HT1080 (cell line): ENCODE measurements at regions not wholly inside any gene's neighbourhood (a gene's known extent, or its start where the extent isn't known, plus 50 kb on each side); places are given as distances from the start of the nearest gene placed in this dataset.

ENCODE experiments used
- DNase-seq: peaks from one replicate; pipeline ENCODE4 v3.0.0-alpha.2; 2015; ENCODE audit warnings: low read depth

DNA sequence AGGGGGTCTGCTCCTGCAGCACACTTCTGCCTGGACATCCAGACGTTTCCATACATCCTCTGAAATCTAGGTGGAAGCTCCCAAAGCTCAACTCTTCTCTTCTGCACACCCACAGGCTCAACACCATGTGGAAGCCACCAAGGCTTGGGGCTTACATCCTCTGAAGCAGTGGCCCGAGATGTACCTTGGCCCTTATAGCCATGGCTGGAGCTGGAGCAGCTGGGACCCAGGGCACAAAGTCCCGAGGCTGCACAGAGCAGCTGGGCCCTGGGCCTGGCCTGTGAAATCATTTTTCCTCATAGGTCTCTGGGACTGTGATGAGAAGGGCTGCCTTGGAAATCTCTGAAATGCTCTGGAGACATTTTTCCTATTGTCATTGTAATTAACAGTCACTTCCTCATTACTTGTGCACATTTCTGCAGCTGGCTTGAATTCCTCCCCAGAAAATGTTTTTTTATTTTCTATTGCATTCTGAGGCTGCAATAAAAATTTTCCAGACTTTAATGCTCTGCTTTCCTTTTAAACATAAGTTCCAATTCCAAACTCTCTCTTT, 645.6 kb downstream of the RWDD3 start:
- DNase-seq, result no peak

GRCh38 chr1:95888941-95889390, 655.0 kb downstream of the RWDD3 start:
- DNase-seq, result no peak

DNA sequence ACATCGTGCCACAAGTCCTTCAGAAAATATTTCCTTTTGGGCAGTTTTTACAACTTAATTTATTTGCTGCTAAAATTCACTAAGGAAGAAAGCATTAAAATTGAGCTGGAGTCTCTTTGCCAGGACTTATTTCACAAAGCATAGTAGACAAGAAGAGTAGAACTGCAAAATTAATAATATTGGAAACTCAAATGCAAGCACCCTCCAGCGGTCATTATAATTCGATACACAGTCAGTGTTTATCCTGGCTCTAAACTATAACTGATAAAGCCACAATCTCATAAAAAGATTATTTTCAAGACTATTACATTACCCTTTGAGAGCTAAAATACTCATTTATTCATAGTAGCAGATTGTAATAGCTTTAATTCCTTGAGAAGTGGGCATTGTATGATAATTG, 655.4 kb downstream of the RWDD3 start:
- no peak for DNase-seq

GRCh38 chr1:95893921-95894320, 659.9 kb downstream of the RWDD3 start:
- DNase-seq, result no peak

DNA sequence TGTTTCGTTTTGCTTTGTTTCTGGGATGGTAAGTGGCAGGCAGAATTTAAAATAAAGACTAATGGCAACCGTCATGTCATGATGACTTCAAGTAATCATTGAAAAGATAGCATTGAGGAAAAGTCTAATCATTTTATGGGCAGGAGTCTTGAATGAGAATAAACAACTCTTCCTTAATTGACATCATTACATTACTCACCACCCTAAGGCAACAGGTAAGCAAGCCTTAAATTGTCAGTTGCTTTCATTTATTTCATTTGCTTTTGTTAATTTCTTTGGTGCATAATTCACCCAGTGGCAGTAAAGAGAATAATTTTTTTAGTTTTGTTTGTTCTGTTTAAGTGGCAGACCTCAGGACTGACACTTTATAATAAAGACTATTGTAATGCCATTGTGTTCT, 669.0 kb downstream of the RWDD3 start:
- DNase-seq, result no peak

GRCh38 chr1:95905818-95906395, 671.9 kb downstream of the RWDD3 start:
- no peak for DNase-seq

- DNase-seq, result peak; percentile 7
Observed at GRCh38 chr1:95911739-95912138, 677.7 kb downstream of the RWDD3 start.

- DNase-seq, result peak; percentile 4
Observed at GRCh38 chr1:95916616-95917015, 682.6 kb downstream of the RWDD3 start.

DNA sequence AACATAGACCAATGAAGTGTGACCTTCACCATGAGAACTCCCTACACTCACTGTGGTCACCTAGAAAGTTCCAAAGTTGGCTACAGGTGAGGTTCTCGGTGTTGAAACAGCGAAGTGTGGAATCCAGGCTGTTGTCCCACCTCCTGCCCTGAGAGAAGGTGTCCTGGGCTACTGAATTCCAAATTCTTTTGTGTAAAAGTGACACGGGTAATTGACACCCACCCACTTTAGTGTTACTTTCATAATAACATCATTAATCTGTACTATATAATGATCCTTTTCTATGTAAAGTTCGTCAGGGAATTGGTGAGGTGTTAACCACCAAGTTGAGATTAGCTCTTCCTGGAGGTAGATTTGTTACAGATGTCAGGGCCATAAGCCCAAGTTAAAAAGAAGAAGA, 690.7 kb downstream of the RWDD3 start:
- no peak for DNase-seq

- DNase-seq, result no peak
Observed at GRCh38 chr1:95926331-95926730, 692.3 kb downstream of the RWDD3 start.

DNA sequence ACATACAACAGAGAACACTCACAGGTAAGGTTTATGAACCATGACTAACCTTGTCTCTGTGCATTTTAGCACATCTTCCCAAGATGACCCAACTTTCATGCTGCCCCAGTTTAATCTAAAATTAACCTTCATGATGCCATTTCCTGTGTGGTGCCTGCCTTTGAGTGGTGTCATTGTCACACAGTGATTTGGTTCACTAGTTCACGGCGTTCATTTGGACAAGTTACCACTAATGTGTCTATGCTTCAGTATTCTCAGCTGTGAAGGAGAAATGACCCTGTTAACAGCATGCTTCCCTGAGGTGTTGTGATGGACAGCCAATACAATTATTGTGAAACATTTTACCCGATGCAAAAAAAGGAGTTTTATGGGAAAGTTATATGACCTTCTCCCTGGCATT, 693.1 kb downstream of the RWDD3 start:
- no peak for DNase-seq

GRCh38 chr1:95935719-95936118, 701.7 kb downstream of the RWDD3 start:
- no peak for DNase-seq

DNA sequence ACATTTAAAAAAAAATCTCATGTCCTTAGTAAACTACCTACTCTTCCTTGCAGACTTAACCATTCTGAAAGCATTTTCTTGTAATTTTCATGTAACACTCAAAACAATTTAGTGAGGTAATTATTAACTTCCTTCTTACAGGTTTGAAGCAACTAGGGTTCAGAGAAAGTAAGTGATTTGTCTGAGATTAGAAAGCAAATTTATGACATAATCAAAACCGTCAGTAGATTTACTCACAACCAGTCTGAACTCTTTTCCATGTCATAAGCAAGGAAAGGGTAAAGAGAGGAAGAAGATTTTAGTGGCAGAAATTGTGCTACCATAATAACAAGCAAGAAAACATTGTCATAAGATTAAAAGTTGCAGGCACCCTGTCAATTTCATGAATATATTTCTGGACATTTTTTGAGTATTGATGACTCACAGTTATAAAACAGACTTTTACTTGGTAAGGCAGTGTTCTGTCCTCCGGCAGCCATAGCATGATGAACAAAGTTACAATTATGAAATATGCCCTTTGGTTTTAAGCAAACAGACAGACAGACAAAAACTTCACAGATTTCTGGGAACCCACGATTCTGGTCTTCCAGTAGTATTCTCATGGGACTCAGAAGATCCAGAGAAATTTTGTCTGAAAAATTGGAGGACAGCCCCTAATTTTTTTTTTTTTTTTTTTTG, 707.2 kb downstream of the RWDD3 start:
- no peak for DNase-seq

GRCh38 chr1:95948023-95948422, 714.0 kb downstream of the RWDD3 start:
- no peak for DNase-seq

DNA sequence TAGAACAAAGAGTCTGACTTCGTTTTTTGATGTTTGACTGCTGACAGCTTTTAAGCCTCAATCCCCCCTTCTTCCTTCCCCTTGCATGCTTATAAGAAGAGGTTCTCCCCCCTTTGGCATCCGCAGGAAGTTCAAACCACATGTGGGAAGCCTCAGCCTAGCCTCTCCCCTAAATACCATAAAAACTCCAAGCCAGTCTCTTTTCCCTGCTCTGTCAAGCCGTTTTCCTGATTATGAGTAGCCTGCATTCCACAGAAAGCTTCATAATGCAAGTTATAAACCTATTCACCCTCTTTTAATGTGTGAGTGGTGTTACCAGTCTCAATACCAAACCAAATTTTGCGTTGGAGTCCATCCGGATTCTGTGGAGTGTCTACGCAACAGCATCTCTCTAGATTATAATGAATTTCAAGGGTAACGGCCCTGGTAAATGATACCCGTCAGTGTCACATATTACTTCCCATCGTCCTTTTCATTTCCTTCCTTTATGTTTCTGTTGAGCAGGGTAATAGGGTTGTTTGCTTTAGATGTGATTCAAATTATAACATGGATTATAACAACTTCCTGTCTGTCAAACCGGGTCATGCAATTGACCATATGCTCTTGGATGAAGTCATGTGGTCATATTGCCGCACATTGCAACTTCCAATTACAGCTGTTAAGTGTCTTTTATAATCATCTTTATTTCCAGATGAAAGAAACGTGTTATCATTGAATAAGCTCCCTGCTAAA, 717.5 kb downstream of the RWDD3 start:
- no peak for DNase-seq

- DNase-seq, result peak; percentile 40
Observed at GRCh38 chr1:95953015-95953414, 719.0 kb downstream of the RWDD3 start.

DNA sequence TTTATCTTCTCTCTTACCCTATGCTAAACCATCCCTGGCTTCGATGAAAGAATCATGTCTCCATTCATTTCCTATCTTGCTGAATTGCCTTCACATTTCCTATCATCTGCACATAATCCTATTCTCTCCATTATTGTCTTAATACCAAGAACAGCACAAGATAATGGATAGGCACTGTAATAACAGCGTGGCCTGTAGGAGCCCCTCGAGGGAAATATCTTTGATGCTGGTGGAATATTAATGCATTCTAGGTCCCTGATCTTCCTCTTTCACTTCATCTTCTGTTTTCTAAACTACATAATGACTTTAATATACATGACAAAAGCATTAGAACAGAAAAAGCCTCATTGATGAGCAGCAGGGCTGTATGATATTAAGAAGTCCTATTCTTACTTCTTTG, 720.6 kb downstream of the RWDD3 start:
- no peak for DNase-seq

- no peak for DNase-seq
Observed at GRCh38 chr1:95956215-95956614, 722.2 kb downstream of the RWDD3 start.

GRCh38 chr1:95957748-95958147, 723.7 kb downstream of the RWDD3 start:
- no peak for DNase-seq

- no peak for DNase-seq
Observed at GRCh38 chr1:95966866-95967265, 732.9 kb downstream of the RWDD3 start.

- DNase-seq, result peak; percentile 78
Observed at GRCh38 chr1:95974586-95974985, 740.6 kb downstream of the RWDD3 start.

GRCh38 chr1:95982711-95983110, 738.9 kb upstream of the PTBP2 start:
- peak; percentile 56 for DNase-seq
